HT-29 (cell line): ENCODE measurements at regions not wholly inside any gene's neighbourhood (a gene's known extent, or its start where the extent isn't known, plus 50 kb on each side); places are given as distances from the start of the nearest gene placed in this dataset.
"Not testable (repeated sequence)": the region's sequence is repeated elsewhere in the genome, so short reads cannot be mapped to it uniquely, and the experiment has no call there.

Experiments
- DNase-seq: peaks from one replicate; pipeline ENCODE4 v3.0.0-alpha.2; 2015; ENCODE audit warnings: low spot score

GRCh38 chr12:70008944-70009343 lies 183.9 kb downstream of the MYRFL start:
- DNase-seq: no peak

- no peak for DNase-seq
Measured at GRCh38 chr12:70011353-70011752, 186.3 kb downstream of the MYRFL start.

- DNase-seq: not testable (repeated sequence)
Measured at GRCh38 chr12:70013016-70013415, 188.0 kb downstream of the MYRFL start.

- DNase-seq: no peak
Measured at GRCh38 chr12:70028515-70028914, 203.5 kb downstream of the MYRFL start.

GRCh38 chr12:70028918-70029317 lies 203.9 kb downstream of the MYRFL start:
- no peak for DNase-seq

GRCh38 chr12:70031046-70031445 lies 206.0 kb downstream of the MYRFL start:
- DNase-seq: no peak

GRCh38 chr12:70032076-70032475 lies 207.0 kb downstream of the MYRFL start:
- no peak for DNase-seq

GRCh38 chr12:70033310-70033709 lies 208.3 kb downstream of the MYRFL start:
- DNase-seq: no peak

- DNase-seq: no peak
Measured at GRCh38 chr12:70040141-70040540, 203.1 kb upstream of the CNOT2 start.

- DNase-seq: no peak
Measured at GRCh38 chr12:70042675-70043074, 200.6 kb upstream of the CNOT2 start.

GRCh38 chr12:70043490-70044138 lies 199.6 kb upstream of the CNOT2 start:
- peak; percentile 57 for DNase-seq

- no peak for DNase-seq
Measured at GRCh38 chr12:70044167-70044566, 199.1 kb upstream of the CNOT2 start.

GRCh38 chr12:70045036-70045435 lies 198.2 kb upstream of the CNOT2 start:
- DNase-seq: no peak

- DNase-seq: no peak
Measured at GRCh38 chr12:70045514-70045913, 197.7 kb upstream of the CNOT2 start.

- DNase-seq: no peak
Measured at GRCh38 chr12:70048521-70049250, 194.5 kb upstream of the CNOT2 start.

- peak; percentile 97 for DNase-seq
Measured at GRCh38 chr12:70049596-70050360, 193.5 kb upstream of the CNOT2 start.

- no peak for DNase-seq
Measured at GRCh38 chr12:70052476-70052875, 190.8 kb upstream of the CNOT2 start.

GRCh38 chr12:70052931-70053497 lies 190.2 kb upstream of the CNOT2 start:
- DNase-seq: peak; percentile 81

- DNase-seq: no peak
Measured at GRCh38 chr12:70059373-70059772, 183.9 kb upstream of the CNOT2 start.

GRCh38 chr12:70060634-70061033 lies 182.6 kb upstream of the CNOT2 start:
- no peak for DNase-seq

GRCh38 chr12:70068743-70069142 lies 174.5 kb upstream of the CNOT2 start:
- no peak for DNase-seq
